Neural progenitor cell (in vitro differentiated cells): ENCODE measurements at regions not wholly inside any gene's neighbourhood (a gene's known extent, or its start where the extent isn't known, plus 50 kb on each side); places are given as distances from the start of the nearest gene placed in this dataset.

Source experiments
- DNase-seq: peaks from one replicate; pipeline ENCODE4 v3.0.0-alpha.2; 2016; ENCODE audit warnings: low spot score
- H2AFZ ChIP-seq: fragments of 200-600 bp; sonication (generic); replicated peaks from 2 replicates; pipeline ENCODE4 v1.6.1; 2016; ENCODE audit warnings: antibody characterized with exemption
- H3F3A ChIP-seq: fragments of 200-600 bp; sonication (generic); 2 replicates; pipeline ENCODE4 v1.6.1; 2016; ENCODE audit warnings: antibody characterized with exemption, low read depth
- H3K27ac ChIP-seq: fragments of 200-600 bp; sonication (generic); 2 replicates; pipeline ENCODE4 v1.5.1; 2016; ENCODE audit warnings: mild to moderate bottlenecking
- H3K27me3 ChIP-seq: fragments of 200-600 bp; sonication (generic); 2 replicates; pipeline ENCODE4 v1.6.1; 2016; ENCODE audit warnings: mild to moderate bottlenecking, moderate library complexity
- H3K36me3 ChIP-seq: fragments of 200-600 bp; sonication (generic); 2 replicates; pipeline ENCODE4 v1.5.1; 2016
- H3K4me1 ChIP-seq: fragments of 200-600 bp; sonication (generic); 2 replicates; pipeline ENCODE4 v1.6.1; 2016; ENCODE audit warnings: mixed run types
- H3K4me2 ChIP-seq: fragments of 200-600 bp; sonication (generic); 2 replicates; pipeline ENCODE4 v1.6.1; 2016
- H3K4me3 ChIP-seq: fragments of 200-600 bp; sonication (generic); 2 replicates; pipeline ENCODE4 v1.5.1; 2016
- H3K79me2 ChIP-seq: fragments of 200-600 bp; sonication (generic); 2 replicates; pipeline ENCODE4 v1.6.1; 2016; ENCODE audit warnings: low read depth
- H3K9ac ChIP-seq: fragments of 200-600 bp; sonication (generic); 2 replicates; pipeline ENCODE4 v1.6.1; 2016
- H3K9me3 ChIP-seq: fragments of 200-600 bp; sonication (generic); 2 replicates; pipeline ENCODE4 v1.5.1; 2016; ENCODE audit warnings: low read depth
- H4K20me1 ChIP-seq: fragments of 200-600 bp; sonication (generic); 2 replicates; pipeline ENCODE4 v1.6.1; 2016; ENCODE audit warnings: low read depth
- H3K27ac Mint-ChIP-seq: 3 replicates; pipeline ENCODE4 v1.8.0; 2021; ENCODE audit warnings: mixed read lengths
- H3K27me3 Mint-ChIP-seq: 2 replicates; pipeline ENCODE4 v1.8.0; 2022; ENCODE audit warnings: low read depth, mild to moderate bottlenecking, inconsistent platforms, moderate library complexity, mixed read lengths; ENCODE audit not compliant: insufficient read depth
- H3K36me3 Mint-ChIP-seq: 3 replicates; pipeline ENCODE4 v1.8.0; 2021; ENCODE audit warnings: mixed read lengths
- H3K4me1 Mint-ChIP-seq: 3 replicates; pipeline ENCODE4 v1.8.0; 2021; ENCODE audit warnings: mixed read lengths
- H3K4me3 Mint-ChIP-seq: 3 replicates; pipeline ENCODE4 v1.8.0; 2021; ENCODE audit warnings: mild to moderate bottlenecking, moderate library complexity, mixed read lengths
- H3K9me3 Mint-ChIP-seq: 3 replicates; pipeline ENCODE4 v1.8.0; 2020; ENCODE audit warnings: mixed read lengths
- EZH2 ChIP-seq: fragments of 200-600 bp; sonication (generic); IDR thresholded peaks from 2 replicates; pipeline ENCODE4 v1.6.1; 2017; ENCODE audit warnings: antibody characterized with exemption, mild to moderate bottlenecking, moderate library complexity
- EZH2phosphoT487 ChIP-seq: fragments of 200-600 bp; sonication (generic); IDR thresholded peaks from 2 replicates; pipeline ENCODE4 v1.6.1; 2017; ENCODE audit warnings: antibody characterized with exemption
- TF ChIP-seq, protein P1 (sequence below): fragments of 200-600 bp; sonication (generic); IDR thresholded peaks from 2 replicates; pipeline ENCODE4 v1.5.1; 2017; ENCODE audit warnings: antibody characterized with exemption, mild to moderate bottlenecking

- H2AFZ ChIP-seq = peak overlapping the region; percentile 23
- no peak overlapping the region for H3K9ac ChIP-seq
- peaks cover 8% of the 10 kb centered on the region for H3K4me1 Mint-ChIP-seq
- H3K9me3 Mint-ChIP-seq = no peaks in the 10 kb centered on the region
- H3K4me2 ChIP-seq = no peak overlapping the region
- H3K4me3 Mint-ChIP-seq = no peak overlapping the region
- no peaks in the 10 kb centered on the region for H3K9me3 ChIP-seq
- H3K27ac Mint-ChIP-seq = no peak overlapping the region
- TF ChIP-seq EZH2phosphoT487 = no peak
- TF ChIP-seq, protein P1, sequence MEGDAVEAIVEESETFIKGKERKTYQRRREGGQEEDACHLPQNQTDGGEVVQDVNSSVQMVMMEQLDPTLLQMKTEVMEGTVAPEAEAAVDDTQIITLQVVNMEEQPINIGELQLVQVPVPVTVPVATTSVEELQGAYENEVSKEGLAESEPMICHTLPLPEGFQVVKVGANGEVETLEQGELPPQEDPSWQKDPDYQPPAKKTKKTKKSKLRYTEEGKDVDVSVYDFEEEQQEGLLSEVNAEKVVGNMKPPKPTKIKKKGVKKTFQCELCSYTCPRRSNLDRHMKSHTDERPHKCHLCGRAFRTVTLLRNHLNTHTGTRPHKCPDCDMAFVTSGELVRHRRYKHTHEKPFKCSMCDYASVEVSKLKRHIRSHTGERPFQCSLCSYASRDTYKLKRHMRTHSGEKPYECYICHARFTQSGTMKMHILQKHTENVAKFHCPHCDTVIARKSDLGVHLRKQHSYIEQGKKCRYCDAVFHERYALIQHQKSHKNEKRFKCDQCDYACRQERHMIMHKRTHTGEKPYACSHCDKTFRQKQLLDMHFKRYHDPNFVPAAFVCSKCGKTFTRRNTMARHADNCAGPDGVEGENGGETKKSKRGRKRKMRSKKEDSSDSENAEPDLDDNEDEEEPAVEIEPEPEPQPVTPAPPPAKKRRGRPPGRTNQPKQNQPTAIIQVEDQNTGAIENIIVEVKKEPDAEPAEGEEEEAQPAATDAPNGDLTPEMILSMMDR = no peak
- no peak for TF ChIP-seq EZH2
- no peak for DNase-seq
- H3K36me3 Mint-ChIP-seq = peaks cover 1% of the 10 kb centered on the region
- no peak overlapping the region for H3K4me3 ChIP-seq
- no peaks in the 10 kb centered on the region for H3F3A ChIP-seq
- no peak overlapping the region for H3K27ac ChIP-seq
- no peaks in the 10 kb centered on the region for H3K4me1 ChIP-seq
- H4K20me1 ChIP-seq = no peaks in the 10 kb centered on the region
- H3K27me3 ChIP-seq = no peaks in the 10 kb centered on the region
- no peaks in the 10 kb centered on the region for H3K36me3 ChIP-seq
- no peaks in the 10 kb centered on the region for H3K79me2 ChIP-seq
- H3K27me3 Mint-ChIP-seq = no peaks in the 10 kb centered on the region
Observed at GRCh38 chr3:148173851-148174250, 523.9 kb upstream of the AGTR1 start.

DNA sequence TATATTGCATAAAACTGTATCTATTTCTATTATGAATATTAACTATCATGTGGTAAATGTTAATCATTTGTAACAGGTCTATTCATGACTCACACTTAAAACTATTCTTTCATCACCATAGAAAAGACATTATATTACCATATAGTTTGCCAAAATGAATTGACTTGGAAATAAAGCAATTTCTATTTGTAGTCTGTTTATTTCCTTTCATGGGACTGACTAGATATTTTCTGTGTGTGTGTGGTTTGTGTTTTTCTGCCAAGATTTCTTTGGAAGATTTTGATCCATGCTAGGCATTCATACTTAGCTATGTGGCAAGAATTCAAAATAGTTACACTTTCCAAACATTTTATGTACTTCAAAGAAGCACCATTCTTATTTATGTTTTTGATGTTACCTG, 522.5 kb upstream of the AGTR1 start:
- no peaks in the 10 kb centered on the region for H3F3A ChIP-seq
- H3K9me3 ChIP-seq = no peaks in the 10 kb centered on the region
- no peak overlapping the region for H3K9ac ChIP-seq
- H3K36me3 ChIP-seq = no peaks in the 10 kb centered on the region
- Mint-ChIP-seq H3K27ac (no peak overlapping the region), H3K27me3 (no peaks in the 10 kb centered on the region), H3K9me3 (peaks cover 8% of the 10 kb centered on the region), H3K4me1 (peaks cover 8% of the 10 kb centered on the region), H3K4me3 (no peak overlapping the region), H3K36me3 (peaks cover 7% of the 10 kb centered on the region)
- H3K27ac ChIP-seq = no peak overlapping the region
- no peak overlapping the region for H2AFZ ChIP-seq
- H3K79me2 ChIP-seq = no peaks in the 10 kb centered on the region
- no peaks in the 10 kb centered on the region for H4K20me1 ChIP-seq
- no peak overlapping the region for H3K4me3 ChIP-seq
- TF ChIP-seq EZH2phosphoT487 (no peak), EZH2 (no peak)
- TF ChIP-seq, protein P1 = no peak
- no peak for DNase-seq
- no peaks in the 10 kb centered on the region for H3K27me3 ChIP-seq
- H3K4me2 ChIP-seq = no peak overlapping the region
- H3K4me1 ChIP-seq = no peaks in the 10 kb centered on the region

DNA sequence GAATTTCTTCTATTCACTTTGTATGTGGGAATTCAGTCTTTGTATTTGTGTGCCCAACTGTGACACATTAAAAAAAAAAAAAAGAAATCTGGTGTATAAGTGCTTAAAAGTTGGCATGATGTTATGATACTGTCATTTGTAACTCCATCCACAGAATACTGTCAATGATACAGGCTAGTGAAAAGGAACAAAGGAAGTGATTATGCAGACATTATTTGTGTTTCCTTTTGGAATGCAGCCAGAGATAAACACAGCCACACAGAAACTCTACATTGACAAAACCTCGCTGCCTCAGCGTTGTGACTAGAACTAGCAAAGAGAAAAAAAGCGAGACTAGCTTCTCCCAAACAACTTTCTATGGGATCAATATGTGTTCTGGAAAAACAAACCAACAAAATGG, 519.2 kb upstream of the AGTR1 start:
- peaks cover 14% of the 10 kb centered on the region for H3K36me3 Mint-ChIP-seq
- Histone ChIP-seq H3K9me3 (no peaks in the 10 kb centered on the region), H3K4me3 (no peak overlapping the region), H4K20me1 (no peaks in the 10 kb centered on the region), H3K79me2 (no peaks in the 10 kb centered on the region), H3K36me3 (no peaks in the 10 kb centered on the region), H3K27ac (no peak overlapping the region), H3K27me3 (no peaks in the 10 kb centered on the region), H3K9ac (no peak overlapping the region), H3K4me1 (no peaks in the 10 kb centered on the region), H3K4me2 (no peak overlapping the region), H2AFZ (no peak overlapping the region), H3F3A (no peaks in the 10 kb centered on the region)
- H3K27me3 Mint-ChIP-seq = no peaks in the 10 kb centered on the region
- DNase-seq = peak; percentile 24
- no peak for TF ChIP-seq EZH2
- no peak for TF ChIP-seq EZH2phosphoT487
- TF ChIP-seq, protein P1 = no peak
- H3K4me1 Mint-ChIP-seq = peaks cover 8% of the 10 kb centered on the region
- H3K9me3 Mint-ChIP-seq = peaks cover 19% of the 10 kb centered on the region
- H3K27ac Mint-ChIP-seq = no peak overlapping the region
- no peak overlapping the region for H3K4me3 Mint-ChIP-seq

DNA sequence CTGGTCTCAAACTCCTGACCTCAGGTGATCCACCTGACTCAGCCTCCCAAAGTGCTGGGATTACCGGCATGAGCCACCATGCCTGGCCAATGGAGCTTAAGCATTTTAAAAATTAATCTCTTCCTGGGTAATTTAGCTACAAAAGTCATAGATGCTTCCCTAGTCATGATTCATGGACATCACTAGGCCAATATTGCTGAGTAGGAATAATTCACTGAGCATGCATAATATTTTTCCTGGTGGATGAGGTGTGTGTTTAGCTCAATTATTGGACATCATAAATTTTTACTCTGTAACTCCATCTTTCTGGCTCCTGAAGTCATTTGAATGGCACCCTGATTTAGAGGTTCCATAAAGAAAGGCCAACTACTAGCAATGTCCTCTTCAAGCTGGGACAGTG, 512.9 kb upstream of the AGTR1 start:
- Mint-ChIP-seq H3K27me3 (peaks cover 4% of the 10 kb centered on the region), H3K9me3 (peaks cover 18% of the 10 kb centered on the region), H3K4me3 (no peak overlapping the region), H3K27ac (no peak overlapping the region), H3K36me3 (peaks cover 7% of the 10 kb centered on the region), H3K4me1 (peaks cover 17% of the 10 kb centered on the region)
- Histone ChIP-seq H3K79me2 (no peaks in the 10 kb centered on the region), H3K4me1 (peaks cover 4% of the 10 kb centered on the region), H3K4me3 (no peak overlapping the region), H3K4me2 (no peak overlapping the region), H3K27ac (no peak overlapping the region), H3K27me3 (no peaks in the 10 kb centered on the region), H4K20me1 (no peaks in the 10 kb centered on the region), H3F3A (no peaks in the 10 kb centered on the region), H2AFZ (no peak overlapping the region), H3K36me3 (no peaks in the 10 kb centered on the region), H3K9ac (no peak overlapping the region), H3K9me3 (no peaks in the 10 kb centered on the region)
- no peak for DNase-seq
- TF ChIP-seq EZH2phosphoT487 (no peak), EZH2 (no peak)
- TF ChIP-seq, protein P1 = no peak
